ENCODE measurements at regions not wholly inside any gene's neighbourhood (a gene's known extent, or its start where the extent isn't known, plus 50 kb on each side); places are given as distances from the start of the nearest gene placed in this dataset.
"Not testable (repeated sequence)": the region's sequence is repeated elsewhere in the genome, so short reads cannot be mapped to it uniquely, and the experiment has no call there.

GRCh38 chr9:78172610-78173009 lies 63.3 kb upstream of the CEP78 start:
- H3K56ac ChIP-seq (ENCODE audit: low read length) = not testable (repeated sequence)

GRCh38 chr9:78171651-78172050 lies 64.2 kb upstream of the CEP78 start:
- Histone ChIP-seq H3K4me3 (ENCODE audit: low read length) (no peak overlapping the region), H3K18ac (ENCODE audit: low read length) (no peak overlapping the region), H3K56ac (ENCODE audit: low read length) (no peak overlapping the region), H4K5ac (ENCODE audit: low read length) (no peak overlapping the region), H2BK120ac (ENCODE audit: low read depth, low read length) (no peak overlapping the region), H3K23ac (ENCODE audit: low read length) (no peak overlapping the region), H2BK15ac (replicated peaks; ENCODE audit: low read depth) (no peak overlapping the region), H3K27me3 (ENCODE audit: insufficient read depth, low read length, poor library complexity) (no peaks in the 10 kb centered on the region), H2AK5ac (ENCODE audit: low read length) (no peak overlapping the region), H3K4ac (ENCODE audit: low read depth, low read length) (no peak overlapping the region), H3K79me2 (ENCODE audit: control insufficient read depth, insufficient read depth, low read length) (no peaks in the 10 kb centered on the region), H3K36me3 (ENCODE audit: control insufficient read depth, insufficient read depth, low read length) (no peaks in the 10 kb centered on the region), H2BK5ac (ENCODE audit: low read length) (no peak overlapping the region), H3K4me2 (ENCODE audit: low read length) (no peak overlapping the region), H3K79me1 (ENCODE audit: low read length) (no peaks in the 10 kb centered on the region), H3K27ac (ENCODE audit: low read depth, low read length) (no peak overlapping the region), H3K9ac (ENCODE audit: low read length) (no peak overlapping the region), H4K8ac (ENCODE audit: low read depth, low read length) (no peak overlapping the region), H3K4me1 (ENCODE audit: control insufficient read depth, low read depth, low read length) (no peaks in the 10 kb centered on the region)
- no CpG with 5 or more reads among the region's 1 CpG for WGBS (ENCODE audit: extremely low coverage, insufficient coverage, low lambda C conversion rate)
- DNase-seq = no peak

More at GRCh38 chr9:78172610-78173009, 63.3 kb upstream of the CEP78 start:
- not testable (repeated sequence) for H3K4me2 ChIP-seq (ENCODE audit: low read length); H3K23ac ChIP-seq (ENCODE audit: low read length); H3K4ac ChIP-seq (ENCODE audit: low read depth, low read length); H2BK5ac ChIP-seq (ENCODE audit: low read length); H3K18ac ChIP-seq (ENCODE audit: low read length); H3K4me3 ChIP-seq (ENCODE audit: low read length); H2BK15ac ChIP-seq (replicated peaks; ENCODE audit: low read depth); H3K27ac ChIP-seq (ENCODE audit: low read depth, low read length); H3K4me1 ChIP-seq (ENCODE audit: control insufficient read depth, low read depth, low read length); H3K79me2 ChIP-seq (ENCODE audit: control insufficient read depth, insufficient read depth, low read length); H4K5ac ChIP-seq (ENCODE audit: low read length); H3K27me3 ChIP-seq (ENCODE audit: insufficient read depth, low read length, poor library complexity); H2AK5ac ChIP-seq (ENCODE audit: low read length); DNase-seq; H3K79me1 ChIP-seq (ENCODE audit: low read length); H3K36me3 ChIP-seq (ENCODE audit: control insufficient read depth, insufficient read depth, low read length); H3K9ac ChIP-seq (ENCODE audit: low read length); H2BK120ac ChIP-seq (ENCODE audit: low read depth, low read length); H4K8ac ChIP-seq (ENCODE audit: low read depth, low read length)
- no CpG with 5 or more reads among the region's 6 CpGs for WGBS (ENCODE audit: extremely low coverage, insufficient coverage, low lambda C conversion rate)

- Histone ChIP-seq H3K9ac (ENCODE audit: low read length) (no peak overlapping the region), H3K4me2 (ENCODE audit: low read length) (no peak overlapping the region), H3K18ac (ENCODE audit: low read length) (no peak overlapping the region), H4K8ac (ENCODE audit: low read depth, low read length) (no peak overlapping the region), H2BK15ac (replicated peaks; ENCODE audit: low read depth) (no peak overlapping the region), H3K27me3 (ENCODE audit: insufficient read depth, low read length, poor library complexity) (no peaks in the 10 kb centered on the region), H3K79me2 (ENCODE audit: control insufficient read depth, insufficient read depth, low read length) (no peaks in the 10 kb centered on the region), H4K5ac (ENCODE audit: low read length) (no peak overlapping the region), H3K56ac (ENCODE audit: low read length) (no peak overlapping the region), H3K4me3 (ENCODE audit: low read length) (no peak overlapping the region), H2BK5ac (ENCODE audit: low read length) (no peak overlapping the region), H3K79me1 (ENCODE audit: low read length) (no peaks in the 10 kb centered on the region), H3K27ac (ENCODE audit: low read depth, low read length) (no peak overlapping the region), H3K4me1 (ENCODE audit: control insufficient read depth, low read depth, low read length) (no peaks in the 10 kb centered on the region), H2BK120ac (ENCODE audit: low read depth, low read length) (no peak overlapping the region), H3K4ac (ENCODE audit: low read depth, low read length) (no peak overlapping the region), H2AK5ac (ENCODE audit: low read length) (no peak overlapping the region), H3K36me3 (ENCODE audit: control insufficient read depth, insufficient read depth, low read length) (no peaks in the 10 kb centered on the region), H3K23ac (ENCODE audit: low read length) (no peak overlapping the region)
- no CpG with 5 or more reads among the region's 6 CpGs for WGBS (ENCODE audit: extremely low coverage, insufficient coverage, low lambda C conversion rate)
- DNase-seq = no peak
Observed at GRCh38 chr9:78169125-78169524, 66.8 kb upstream of the CEP78 start.

GRCh38 chr9:78167356-78167755 lies 68.5 kb upstream of the CEP78 start:
- Histone ChIP-seq H3K23ac (ENCODE audit: low read length) (no peak overlapping the region), H3K56ac (ENCODE audit: low read length) (no peak overlapping the region), H3K79me2 (ENCODE audit: control insufficient read depth, insufficient read depth, low read length) (no peaks in the 10 kb centered on the region), H2AK5ac (ENCODE audit: low read length) (no peak overlapping the region), H4K8ac (ENCODE audit: low read depth, low read length) (no peak overlapping the region), H3K4me3 (ENCODE audit: low read length) (no peak overlapping the region), H3K18ac (ENCODE audit: low read length) (no peak overlapping the region), H3K36me3 (ENCODE audit: control insufficient read depth, insufficient read depth, low read length) (no peaks in the 10 kb centered on the region), H3K9ac (ENCODE audit: low read length) (no peak overlapping the region), H2BK15ac (replicated peaks; ENCODE audit: low read depth) (no peak overlapping the region), H3K4me2 (ENCODE audit: low read length) (no peak overlapping the region), H4K5ac (ENCODE audit: low read length) (no peak overlapping the region), H3K4me1 (ENCODE audit: control insufficient read depth, low read depth, low read length) (no peaks in the 10 kb centered on the region), H2BK5ac (ENCODE audit: low read length) (no peak overlapping the region), H2BK120ac (ENCODE audit: low read depth, low read length) (no peak overlapping the region), H3K27me3 (ENCODE audit: insufficient read depth, low read length, poor library complexity) (no peaks in the 10 kb centered on the region), H3K79me1 (ENCODE audit: low read length) (no peaks in the 10 kb centered on the region), H3K4ac (ENCODE audit: low read depth, low read length) (no peak overlapping the region), H3K27ac (ENCODE audit: low read depth, low read length) (no peak overlapping the region)
- WGBS (ENCODE audit: extremely low coverage, insufficient coverage, low lambda C conversion rate) = no CpG with 5 or more reads among the region's 2 CpGs
- peak; percentile 44 for DNase-seq

GRCh38 chr9:78163834-78164233 lies 72.0 kb upstream of the CEP78 start:
- Histone ChIP-seq H4K8ac (ENCODE audit: low read depth, low read length) (no peak overlapping the region), H2BK5ac (ENCODE audit: low read length) (no peak overlapping the region), H3K4me2 (ENCODE audit: low read length) (no peak overlapping the region), H3K36me3 (ENCODE audit: control insufficient read depth, insufficient read depth, low read length) (no peaks in the 10 kb centered on the region), H2BK15ac (replicated peaks; ENCODE audit: low read depth) (no peak overlapping the region), H3K23ac (ENCODE audit: low read length) (no peak overlapping the region), H3K4ac (ENCODE audit: low read depth, low read length) (no peak overlapping the region), H3K27me3 (ENCODE audit: insufficient read depth, low read length, poor library complexity) (no peaks in the 10 kb centered on the region), H3K4me3 (ENCODE audit: low read length) (no peak overlapping the region), H4K5ac (ENCODE audit: low read length) (no peak overlapping the region), H3K18ac (ENCODE audit: low read length) (no peak overlapping the region), H2AK5ac (ENCODE audit: low read length) (no peak overlapping the region), H3K79me1 (ENCODE audit: low read length) (no peaks in the 10 kb centered on the region), H2BK120ac (ENCODE audit: low read depth, low read length) (no peak overlapping the region), H3K9ac (ENCODE audit: low read length) (no peak overlapping the region), H3K56ac (ENCODE audit: low read length) (no peak overlapping the region), H3K4me1 (ENCODE audit: control insufficient read depth, low read depth, low read length) (no peaks in the 10 kb centered on the region), H3K27ac (ENCODE audit: low read depth, low read length) (no peak overlapping the region), H3K79me2 (ENCODE audit: control insufficient read depth, insufficient read depth, low read length) (no peaks in the 10 kb centered on the region)
- no peak for DNase-seq
- no CpG with 5 or more reads among the region's 2 CpGs for WGBS (ENCODE audit: extremely low coverage, insufficient coverage, low lambda C conversion rate)

DNA sequence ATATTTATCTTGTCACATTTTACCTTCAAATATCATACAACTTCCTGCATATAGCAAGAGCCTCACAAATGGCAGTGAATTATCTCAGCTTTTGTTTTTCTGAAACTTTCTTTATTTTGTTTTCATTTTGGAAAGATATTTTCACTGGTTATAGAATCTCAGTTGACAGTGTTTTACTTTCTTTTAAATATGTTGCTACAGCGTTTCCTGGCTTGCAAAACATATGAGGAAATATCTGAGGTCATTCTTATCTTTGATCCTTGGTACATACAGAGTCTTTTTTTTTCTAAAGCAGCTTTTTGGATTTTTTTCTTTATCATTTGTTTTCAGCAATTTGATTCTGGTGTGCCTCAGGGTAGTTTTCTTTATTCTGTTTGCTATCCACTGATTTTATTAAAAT lies 77.6 kb upstream of the CEP78 start:
- Histone ChIP-seq H3K4me2 (ENCODE audit: low read length) (no peak overlapping the region), H4K8ac (ENCODE audit: low read depth, low read length) (no peak overlapping the region), H4K5ac (ENCODE audit: low read length) (no peak overlapping the region), H2BK5ac (ENCODE audit: low read length) (no peak overlapping the region), H3K4ac (ENCODE audit: low read depth, low read length) (no peak overlapping the region), H3K56ac (ENCODE audit: low read length) (no peak overlapping the region), H3K36me3 (ENCODE audit: control insufficient read depth, insufficient read depth, low read length) (no peaks in the 10 kb centered on the region), H2BK120ac (ENCODE audit: low read depth, low read length) (no peak overlapping the region), H3K27ac (ENCODE audit: low read depth, low read length) (no peak overlapping the region), H3K18ac (ENCODE audit: low read length) (no peak overlapping the region), H3K4me1 (ENCODE audit: control insufficient read depth, low read depth, low read length) (no peaks in the 10 kb centered on the region), H3K79me1 (ENCODE audit: low read length) (no peaks in the 10 kb centered on the region), H3K79me2 (ENCODE audit: control insufficient read depth, insufficient read depth, low read length) (no peaks in the 10 kb centered on the region), H3K4me3 (ENCODE audit: low read length) (no peak overlapping the region), H3K27me3 (ENCODE audit: insufficient read depth, low read length, poor library complexity) (no peaks in the 10 kb centered on the region), H3K9ac (ENCODE audit: low read length) (no peak overlapping the region), H3K23ac (ENCODE audit: low read length) (no peak overlapping the region), H2AK5ac (ENCODE audit: low read length) (no peak overlapping the region), H2BK15ac (replicated peaks; ENCODE audit: low read depth) (no peak overlapping the region)
- DNase-seq = no peak
- no CpG with 5 or more reads among the region's 1 CpG for WGBS (ENCODE audit: extremely low coverage, insufficient coverage, low lambda C conversion rate)

All from mesendoderm (in vitro differentiated cells).